GM21786 (cell line): ENCODE measurements at regions not wholly inside any gene's neighbourhood (a gene's known extent, or its start where the extent isn't known, plus 50 kb on each side); places are given as distances from the start of the nearest gene placed in this dataset.
"Not testable (repeated sequence)": the region's sequence is repeated elsewhere in the genome, so short reads cannot be mapped to it uniquely, and the experiment has no call there.

Experiments
- ATAC-seq: cut with Tn5 transposase; IDR thresholded peaks from one replicate; pipeline ENCODE4 v1.9.1; 2021; ENCODE audit not compliant: unreplicated experiment

DNA sequence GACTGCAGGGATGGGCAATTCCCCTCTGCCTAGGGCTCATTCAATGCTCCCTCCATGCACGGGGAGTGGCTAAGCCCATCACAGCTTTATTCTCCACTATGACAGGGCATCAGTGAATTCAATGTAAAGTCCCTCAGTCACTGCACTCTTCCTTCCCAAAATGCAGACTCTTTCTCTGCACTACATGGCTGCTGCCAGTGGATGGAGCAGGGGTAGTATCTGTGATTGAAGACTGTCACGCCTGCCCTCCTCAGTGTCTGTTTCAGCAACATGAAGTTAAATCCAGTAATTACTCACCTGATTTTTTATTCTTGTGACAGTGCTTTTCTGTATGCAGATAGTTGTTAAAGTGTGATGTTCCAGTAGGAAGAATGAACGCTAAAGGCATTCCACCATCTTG lies 1323.2 kb downstream of the AMY1C start:
- ATAC-seq = no peak

DNA sequence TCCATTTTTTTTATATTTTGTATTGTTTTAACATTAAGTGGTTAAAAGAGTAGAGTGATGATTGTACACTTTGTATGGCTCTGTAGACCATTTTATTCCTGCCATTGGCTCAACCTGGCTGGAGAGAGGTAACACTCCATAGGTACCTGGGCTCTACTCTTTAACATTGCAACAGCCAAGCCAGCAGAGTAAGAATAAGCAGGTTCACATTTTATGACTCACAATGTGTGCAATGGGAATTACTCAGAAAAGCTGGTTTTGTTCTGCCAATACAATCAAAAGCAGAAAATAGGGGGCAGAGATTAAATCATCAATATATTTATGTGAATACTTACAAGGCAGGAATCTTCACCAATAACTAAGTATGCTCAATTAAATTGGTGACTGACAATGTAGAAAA lies 1324.0 kb downstream of the AMY1C start:
- ATAC-seq = no peak

DNA sequence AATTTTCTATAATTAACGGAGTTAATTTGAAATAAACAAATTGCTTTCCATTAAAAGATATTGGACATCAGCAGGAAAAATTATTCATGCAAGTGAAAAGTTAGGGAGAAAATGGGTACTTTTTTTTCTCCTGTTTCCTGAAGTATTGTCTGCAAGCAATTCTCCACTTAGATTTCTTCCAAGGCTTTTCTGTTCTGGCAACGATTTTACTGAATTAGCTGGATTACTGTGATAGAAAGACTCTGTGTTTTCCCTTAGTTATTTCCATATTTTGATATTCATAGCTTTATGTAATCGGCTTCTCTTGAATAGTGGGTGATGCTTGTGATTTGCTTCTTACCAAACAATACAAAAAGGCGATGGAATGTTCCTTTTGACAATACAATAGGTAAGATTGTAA lies 1333.9 kb downstream of the AMY1C start:
- ATAC-seq = no peak

DNA sequence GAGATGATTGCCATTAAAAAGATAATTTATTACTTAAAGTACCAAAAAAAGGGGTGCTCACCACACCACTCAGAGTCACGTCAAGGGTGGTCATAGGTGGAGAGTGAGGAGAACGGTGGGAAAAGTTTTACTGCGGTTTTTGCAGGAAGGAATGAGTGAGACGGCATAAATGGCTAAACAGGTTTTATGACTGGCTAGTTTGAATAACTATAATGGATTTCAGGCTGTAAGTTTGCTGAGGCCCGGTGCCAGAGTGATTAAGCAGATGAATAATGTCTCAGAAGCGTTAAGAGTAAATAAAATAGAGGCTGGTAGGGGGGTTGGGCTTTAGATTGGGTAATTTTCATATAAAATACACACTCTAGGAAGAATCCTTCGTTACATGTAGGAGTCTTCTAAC lies 1337.8 kb downstream of the AMY1C start:
- no peak for ATAC-seq

DNA sequence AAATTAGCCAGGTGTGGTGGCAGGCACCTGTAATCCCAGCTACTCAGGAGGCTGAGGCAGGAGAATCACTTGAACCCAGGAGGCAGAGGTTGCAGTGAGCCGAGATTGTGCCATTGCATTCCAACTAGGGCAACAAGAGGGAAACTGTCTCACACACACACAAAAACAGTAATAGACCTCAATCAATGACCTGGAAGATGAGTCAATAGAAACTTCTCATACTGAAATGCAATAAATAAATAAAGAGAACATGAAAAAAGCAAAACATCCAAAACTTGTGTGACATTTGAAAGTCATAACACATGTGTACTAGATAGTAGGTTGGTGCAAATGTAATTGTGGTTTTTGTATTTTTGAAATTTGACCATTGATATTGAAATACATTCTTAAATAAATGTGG lies 1338.5 kb downstream of the AMY1C start:
- no peak for ATAC-seq

DNA sequence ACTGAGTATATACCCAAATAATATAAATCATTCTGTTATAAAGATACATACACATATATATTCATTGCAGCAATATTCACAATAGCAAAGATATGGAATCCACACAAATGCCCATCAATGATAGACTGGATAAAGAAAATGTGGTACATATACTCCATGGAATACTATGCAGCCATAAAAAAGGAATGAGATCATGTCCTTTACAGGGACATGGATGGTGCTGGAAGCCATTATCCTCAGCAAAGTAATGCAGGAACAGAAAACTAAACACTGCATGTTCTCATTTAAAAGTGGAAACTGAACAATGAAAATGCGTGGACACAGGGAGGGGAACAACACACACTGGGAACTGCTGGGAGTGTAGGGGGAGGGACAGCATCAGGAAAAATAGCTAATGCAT lies 1344.2 kb downstream of the AMY1C start:
- not testable (repeated sequence) for ATAC-seq

DNA sequence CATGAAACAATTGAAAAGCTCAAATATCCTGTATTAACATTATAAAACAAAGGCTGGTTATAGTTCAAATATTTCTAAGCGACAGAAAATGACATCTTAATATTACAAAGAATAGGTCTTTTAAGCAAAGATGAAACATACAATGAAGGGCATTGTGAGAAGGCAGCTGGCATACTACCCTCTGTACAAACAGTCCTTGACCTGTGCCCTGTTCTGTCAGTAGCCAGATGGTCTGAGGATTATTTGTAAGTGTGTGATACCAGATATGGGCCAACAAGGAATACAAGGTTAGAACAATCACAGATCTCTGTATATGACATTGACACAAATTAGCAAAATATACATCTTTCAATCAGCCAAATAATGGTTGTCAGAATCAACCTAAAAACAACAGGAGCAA lies 1350.4 kb downstream of the AMY1C start:
- ATAC-seq = no peak

DNA sequence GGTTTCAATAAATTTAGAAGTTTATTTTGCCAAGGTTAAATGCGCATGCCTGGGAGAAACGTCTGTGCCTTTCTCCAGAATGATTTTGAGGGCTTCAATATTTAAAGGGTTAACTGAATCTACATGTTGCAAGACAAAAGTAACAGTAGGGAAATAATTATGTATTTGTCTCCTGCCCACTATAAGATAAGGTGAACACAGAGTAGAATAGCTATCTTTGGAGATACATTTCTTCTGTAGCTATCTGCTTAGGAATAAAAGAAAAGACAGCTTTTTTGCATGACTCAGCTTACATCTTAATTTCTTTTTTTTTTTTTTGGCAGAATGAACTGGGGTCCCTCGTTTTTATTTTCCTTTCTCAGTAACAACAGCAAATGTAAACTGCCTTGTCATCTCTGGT lies 1351.6 kb downstream of the AMY1C start:
- no peak for ATAC-seq

DNA sequence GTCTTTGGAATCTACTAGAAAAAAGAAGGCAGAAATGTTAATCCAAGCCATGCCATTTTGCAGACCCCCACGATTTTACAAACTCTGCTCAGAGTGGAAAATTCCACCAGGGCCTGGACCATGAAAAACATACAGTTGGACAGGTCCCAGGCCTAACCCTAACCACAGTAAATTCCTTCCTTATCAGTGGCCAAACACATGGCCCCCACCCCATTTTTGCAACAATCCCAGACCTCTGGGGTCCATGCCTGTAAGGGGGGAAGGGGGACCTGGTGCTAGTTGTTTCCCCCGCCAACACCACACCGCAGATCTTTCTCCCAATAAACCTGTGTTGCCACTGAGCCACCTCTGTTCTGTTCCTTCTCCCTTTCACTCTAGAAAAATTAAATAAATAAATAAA lies 1352.7 kb downstream of the AMY1C start:
- no peak for ATAC-seq

DNA sequence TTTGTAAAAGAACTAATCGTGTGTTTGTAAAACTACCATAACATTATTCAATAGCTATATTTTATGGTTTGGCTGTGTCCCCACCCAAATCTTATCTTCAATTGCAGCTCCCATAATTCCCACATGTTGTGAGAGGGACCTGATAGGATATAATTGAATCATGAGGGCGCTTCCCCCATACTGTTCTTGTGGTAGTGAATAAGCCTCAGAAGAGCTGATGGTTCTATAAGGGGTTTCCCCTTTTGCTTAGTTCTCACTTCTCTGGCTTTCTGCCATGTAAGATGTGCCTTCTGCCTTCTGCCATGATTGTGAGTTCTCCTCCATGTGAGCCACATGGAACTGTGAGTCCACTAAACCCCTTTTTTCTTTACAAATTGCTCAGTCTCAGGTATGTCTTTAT lies 1372.3 kb downstream of the AMY1C start:
- ATAC-seq = no peak

DNA sequence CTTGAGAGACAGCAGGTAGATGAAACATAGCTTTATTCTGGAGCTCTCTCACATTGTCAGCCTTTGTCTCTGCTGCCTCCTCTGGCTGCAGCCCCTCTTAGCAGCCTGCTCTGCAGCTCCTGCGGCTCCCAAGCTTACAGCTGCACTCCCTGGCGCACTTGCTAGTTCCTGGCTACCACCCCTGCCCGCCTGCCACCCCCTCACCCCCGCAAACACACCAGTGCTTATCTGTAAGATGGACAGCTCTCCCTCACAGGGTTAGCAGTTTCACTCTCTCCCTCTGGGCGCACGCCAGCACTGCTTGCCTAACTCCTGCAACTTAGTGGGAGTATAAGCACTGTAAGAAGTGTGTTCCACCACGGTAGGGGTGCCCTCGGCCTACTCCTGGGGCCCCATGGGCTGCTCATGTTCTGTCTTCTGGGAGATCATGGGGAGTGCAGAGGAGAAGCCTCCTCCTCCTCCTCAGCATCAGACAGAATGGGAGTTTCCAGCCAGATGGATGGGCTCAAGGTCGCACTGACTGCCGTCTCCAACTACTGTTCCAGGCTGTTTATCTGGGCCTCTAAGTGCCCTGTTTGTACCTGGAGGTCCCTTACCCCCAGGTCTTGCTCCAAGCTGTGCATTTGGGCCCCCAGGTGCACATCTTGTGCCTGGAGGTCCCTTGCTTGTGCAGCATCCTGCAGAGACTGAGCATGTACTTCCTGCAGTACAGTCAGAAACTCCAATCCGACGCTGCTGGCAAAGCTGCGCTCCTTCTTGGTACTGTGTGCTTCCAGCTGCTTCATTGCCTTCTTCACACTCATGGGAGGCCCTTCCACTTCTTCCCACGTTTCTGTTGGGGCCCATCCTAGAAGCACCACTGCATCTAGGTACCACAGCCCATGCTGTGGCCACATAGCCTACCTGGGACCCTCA lies 1388.1 kb downstream of the AMY1C start:
- no peak for ATAC-seq

DNA sequence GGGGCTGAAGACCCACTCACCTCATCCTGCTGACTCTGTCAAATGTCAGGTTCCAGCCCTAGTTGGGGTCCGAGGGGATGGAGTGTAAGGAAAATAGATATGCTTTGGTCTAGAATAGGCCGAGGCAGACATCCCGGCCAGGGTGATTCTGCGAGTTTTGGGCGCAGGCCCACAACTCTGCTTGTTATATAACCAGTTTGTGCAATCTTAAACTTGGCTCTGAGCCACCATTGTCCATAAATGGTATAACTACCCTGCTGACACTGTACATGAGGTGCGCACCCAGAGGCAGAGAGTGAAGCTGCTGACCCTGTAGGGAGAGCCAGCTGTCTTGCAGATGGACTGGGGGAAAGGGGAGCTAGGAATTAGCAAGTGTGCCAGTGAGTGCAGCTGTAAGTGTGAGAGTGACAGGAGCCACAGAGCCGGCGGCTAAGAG lies 1388.8 kb downstream of the AMY1C start:
- no peak for ATAC-seq

DNA sequence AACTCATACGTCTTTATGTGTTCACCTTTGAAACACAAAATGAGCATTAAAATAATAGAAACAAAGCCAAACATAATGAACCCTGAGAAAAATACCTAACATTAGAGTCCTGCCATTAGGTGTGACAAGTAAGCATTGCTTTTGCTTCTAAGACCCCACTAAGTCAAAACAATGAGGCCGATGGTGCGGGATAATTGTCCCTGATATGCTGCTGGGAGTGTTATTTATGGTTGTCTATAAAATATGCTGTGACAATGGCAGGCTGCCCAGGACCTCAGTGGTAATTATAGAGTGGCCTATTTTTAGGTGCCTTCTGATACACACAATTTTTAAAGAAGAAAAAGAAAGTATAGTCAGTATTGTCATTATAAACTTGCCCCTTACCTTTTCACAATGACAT lies 1423.1 kb downstream of the AMY1C start:
- no peak for ATAC-seq

DNA sequence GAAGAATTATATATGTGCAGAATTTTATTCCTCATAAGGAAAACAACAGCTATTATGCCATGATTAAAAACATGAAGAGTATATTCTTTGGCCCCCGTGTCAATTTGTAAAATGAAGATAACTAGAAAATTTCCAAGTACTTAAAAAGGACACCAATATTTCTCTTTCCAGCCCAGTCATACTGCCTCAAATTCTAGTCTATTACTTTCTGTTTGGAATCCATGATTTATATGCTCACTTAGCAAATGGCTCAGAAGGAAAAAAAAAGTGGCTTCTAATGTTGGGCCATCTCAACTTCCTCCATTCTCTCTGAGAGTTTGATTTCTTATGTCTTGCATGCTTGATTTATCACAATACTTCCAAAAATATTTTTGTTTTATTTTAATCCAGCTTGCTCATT lies 1431.1 kb downstream of the AMY1C start:
- ATAC-seq = no peak

DNA sequence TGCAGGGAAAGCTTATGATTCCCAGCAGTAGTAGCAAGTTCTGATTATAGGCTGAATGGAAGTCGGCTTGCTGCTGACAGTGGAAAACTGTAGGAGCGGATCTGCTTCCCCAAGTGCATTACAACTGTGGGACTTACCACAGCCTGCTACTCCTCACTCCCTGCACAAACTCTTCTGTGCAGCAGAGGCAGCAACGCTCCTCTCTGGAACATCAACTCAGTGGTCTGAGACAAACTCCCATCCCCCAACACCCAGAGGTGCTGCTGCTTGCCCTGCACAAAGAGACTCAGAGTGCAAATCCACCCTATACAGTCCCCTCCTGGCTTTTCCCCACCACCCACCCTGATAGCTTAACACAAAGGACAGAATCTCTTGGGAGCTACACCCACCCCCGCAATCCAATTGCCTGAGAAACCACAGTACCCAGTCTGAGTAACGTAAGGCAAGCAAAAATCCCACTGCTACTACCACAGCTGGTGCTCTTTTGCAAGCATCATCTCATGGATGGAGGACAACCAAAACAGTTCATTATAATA lies 1455.2 kb downstream of the AMY1C start:
- no peak for ATAC-seq

DNA sequence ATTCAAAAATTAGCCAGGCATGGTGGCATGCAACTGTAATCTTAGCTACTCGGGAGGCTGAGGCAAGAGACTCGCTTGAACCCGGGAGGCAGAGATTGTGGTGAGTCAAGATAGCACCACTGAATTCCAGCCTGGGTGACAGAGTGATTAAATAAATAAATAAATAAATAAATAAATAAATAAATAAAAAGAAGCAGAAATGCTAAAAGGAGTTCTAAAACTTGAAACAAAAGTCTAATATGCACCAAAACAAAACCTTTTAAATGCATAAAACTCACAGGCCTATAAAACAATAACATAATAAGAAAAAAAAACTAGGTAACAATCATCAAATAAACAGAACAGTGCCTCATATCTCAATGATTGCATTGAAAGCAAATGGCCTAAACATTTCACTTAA lies 1458.9 kb downstream of the AMY1C start:
- ATAC-seq = no peak

DNA sequence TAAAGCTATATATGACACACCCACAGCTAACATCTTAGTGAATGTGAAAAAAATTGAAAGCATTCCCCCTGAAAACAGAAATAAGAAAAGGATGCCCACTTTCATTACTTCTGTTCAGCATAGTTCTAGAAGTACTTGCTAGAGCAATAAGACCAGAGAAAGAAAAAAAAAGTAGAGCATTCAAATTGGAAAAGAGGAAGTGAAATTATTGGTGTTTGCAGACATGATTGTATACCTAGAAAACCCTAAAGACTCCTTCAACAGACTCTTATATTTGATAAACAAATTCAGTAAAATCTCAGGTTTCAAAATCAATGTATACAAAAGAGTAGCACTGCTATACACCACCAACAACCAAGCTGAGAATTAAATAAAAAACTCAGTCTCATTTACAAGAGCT lies 1461.0 kb downstream of the AMY1C start:
- ATAC-seq = no peak

DNA sequence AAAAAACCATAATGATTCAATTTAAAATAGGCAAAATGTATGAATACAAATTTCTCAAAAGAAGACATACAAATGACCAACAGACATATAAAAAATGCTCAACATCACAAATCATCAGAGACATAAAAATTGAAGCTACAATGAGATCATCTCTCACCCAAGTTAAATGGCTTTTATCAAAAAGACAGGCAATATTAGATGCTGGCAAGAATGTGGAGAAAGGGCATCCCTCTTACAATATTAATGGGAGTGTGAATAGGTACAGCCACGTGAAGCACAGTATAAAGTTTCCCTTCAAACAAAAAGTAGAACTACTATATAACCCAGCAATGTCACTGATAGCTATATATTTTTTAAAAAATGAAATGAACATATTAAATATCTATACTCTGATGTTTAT lies 1481.7 kb downstream of the AMY1C start:
- no peak for ATAC-seq

DNA sequence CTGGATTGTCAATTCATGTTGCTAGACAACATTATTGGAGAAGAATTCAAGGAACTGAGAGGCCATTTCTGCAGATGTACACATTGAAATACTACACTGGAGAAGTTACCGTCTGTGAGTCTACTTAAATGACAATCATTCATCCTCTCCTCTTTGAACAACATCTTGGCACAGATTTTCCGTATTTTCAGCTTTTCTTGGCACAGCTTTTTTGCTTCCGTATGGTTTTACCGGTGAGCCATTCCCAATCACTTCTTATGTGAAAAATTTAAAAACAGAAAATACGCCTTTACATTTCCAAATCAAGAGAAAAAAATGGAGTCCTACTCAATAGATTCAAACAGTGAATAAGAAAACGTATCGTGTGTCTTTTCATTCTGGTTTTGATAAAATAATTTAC lies 1493.7 kb downstream of the AMY1C start:
- no peak for ATAC-seq

DNA sequence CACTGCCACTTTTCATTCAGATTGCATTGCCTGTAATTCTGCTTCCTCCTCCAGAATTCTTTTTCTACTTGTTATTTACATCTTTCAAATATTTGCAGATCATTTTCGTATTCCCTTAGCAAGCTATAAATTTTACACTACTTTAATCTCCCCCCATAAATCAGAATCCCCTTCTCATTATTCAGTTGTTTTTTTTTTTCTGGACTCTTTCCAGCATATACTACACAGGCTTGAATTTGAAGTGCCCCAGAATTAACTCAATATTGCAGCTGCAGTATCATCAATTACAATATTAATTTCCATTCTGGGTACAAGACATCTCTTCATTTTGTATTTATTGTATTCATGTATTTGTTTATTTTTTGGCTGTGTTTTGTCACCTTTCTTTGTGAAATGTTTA lies 1494.3 kb downstream of the AMY1C start:
- no peak for ATAC-seq

DNA sequence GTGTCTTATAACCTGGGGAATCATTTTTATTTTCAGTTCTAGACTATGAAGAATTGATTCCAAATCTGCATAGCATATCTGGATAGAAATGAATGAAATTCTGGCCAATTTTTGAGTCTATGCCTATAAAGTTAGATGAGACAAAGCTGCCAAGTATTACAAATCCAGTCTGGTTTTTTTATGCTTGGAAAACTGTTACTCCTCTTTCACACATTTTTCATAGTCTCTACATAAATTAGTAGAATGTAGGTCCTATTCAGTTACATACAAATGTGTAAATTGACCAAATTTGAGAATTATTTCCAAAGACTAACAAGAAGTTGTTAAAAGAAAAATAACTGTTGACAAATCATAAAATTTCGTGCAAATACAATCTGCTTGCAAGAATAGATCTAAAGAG lies 1505.2 kb downstream of the AMY1C start:
- ATAC-seq = no peak

DNA sequence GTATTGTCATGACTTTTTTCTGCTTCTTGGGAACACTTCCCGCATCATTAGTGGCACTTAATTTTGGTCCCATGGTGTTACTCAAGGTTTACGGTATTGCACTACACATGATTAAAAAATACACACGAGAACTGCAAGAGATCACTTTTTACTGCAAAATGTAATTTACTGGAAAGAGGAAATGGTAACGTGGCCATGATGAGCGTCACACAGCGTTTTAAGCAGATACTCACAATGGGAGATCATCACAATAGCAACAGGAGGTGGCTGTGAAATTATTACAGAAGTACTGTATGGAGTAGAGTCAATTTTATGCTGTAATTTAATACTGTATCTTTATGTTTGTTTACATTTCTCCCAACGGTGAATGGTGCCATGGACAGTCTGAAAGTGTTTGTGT lies 1510.3 kb downstream of the AMY1C start:
- no peak for ATAC-seq

DNA sequence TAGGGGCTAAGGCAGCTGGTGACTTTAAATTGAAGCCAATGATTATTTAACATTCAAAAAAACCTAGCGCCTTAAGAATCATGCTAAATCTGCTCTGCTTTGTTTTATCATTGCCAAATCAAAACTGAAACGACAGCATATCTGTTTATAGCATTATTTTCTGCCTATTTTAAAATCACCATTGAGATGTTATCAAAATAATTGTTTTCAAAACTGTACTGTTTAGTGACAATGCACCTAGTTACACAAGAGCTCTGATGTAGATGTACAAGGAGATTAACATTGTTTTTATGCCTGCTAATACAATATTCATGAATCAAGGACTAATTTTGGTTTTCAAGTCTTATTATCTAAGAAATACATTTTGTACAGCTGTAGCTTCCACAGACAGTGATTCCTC lies 1521.3 kb downstream of the AMY1C start:
- no peak for ATAC-seq
